ENCODE measurements at regions not wholly inside any gene's neighbourhood (a gene's known extent, or its start where the extent isn't known, plus 50 kb on each side); places are given as distances from the start of the nearest gene placed in this dataset.
"Not testable (repeated sequence)": the region's sequence is repeated elsewhere in the genome, so short reads cannot be mapped to it uniquely, and the experiment has no call there.

GRCh38 chr4:167906851-167907250 lies 185.5 kb upstream of the ANXA10 start:
- Mint-ChIP-seq H3K4me3 (ENCODE audit: unreplicated experiment) (no peak overlapping the region), H3K9me3 (ENCODE audit: low read depth) (peaks cover 6% of the 10 kb centered on the region), H3K36me3 (ENCODE audit: low read depth) (no peaks in the 10 kb centered on the region), H3K4me1 (ENCODE audit: low read depth) (peaks cover 4% of the 10 kb centered on the region), H3K27me3 (ENCODE audit: low read depth) (peaks cover 14% of the 10 kb centered on the region), H3K27ac (ENCODE audit: unreplicated experiment) (no peak overlapping the region)
- DNase-seq (ENCODE audit: low spot score), result no peak
- TF ChIP-seq CTCF (IDR thresholded peaks at IDR 0.05), result no peak

GRCh38 chr4:167908816-167909215 lies 183.5 kb upstream of the ANXA10 start:
- H3K4me3 Mint-ChIP-seq (ENCODE audit: unreplicated experiment), result no peak overlapping the region
- no peak for DNase-seq (ENCODE audit: low spot score)
- H3K4me1 Mint-ChIP-seq (ENCODE audit: low read depth), result no peaks in the 10 kb centered on the region
- H3K9me3 Mint-ChIP-seq (ENCODE audit: low read depth), result peaks cover 6% of the 10 kb centered on the region
- no peak for TF ChIP-seq CTCF (IDR thresholded peaks at IDR 0.05)
- H3K27me3 Mint-ChIP-seq (ENCODE audit: low read depth), result peaks cover 18% of the 10 kb centered on the region
- no peak overlapping the region for H3K27ac Mint-ChIP-seq (ENCODE audit: unreplicated experiment)
- H3K36me3 Mint-ChIP-seq (ENCODE audit: low read depth), result no peaks in the 10 kb centered on the region

- H3K4me3 Mint-ChIP-seq (ENCODE audit: unreplicated experiment); H3K36me3 Mint-ChIP-seq (ENCODE audit: low read depth); H3K4me1 Mint-ChIP-seq (ENCODE audit: low read depth); H3K9me3 Mint-ChIP-seq (ENCODE audit: low read depth); H3K27ac Mint-ChIP-seq (ENCODE audit: unreplicated experiment); DNase-seq (ENCODE audit: low spot score): not testable (repeated sequence)
- H3K27me3 Mint-ChIP-seq (ENCODE audit: low read depth), result peaks cover 18% of the 10 kb centered on the region
Observed at GRCh38 chr4:167912535-167912934, 179.8 kb upstream of the ANXA10 start.

GRCh38 chr4:167918077-167918476 lies 174.3 kb upstream of the ANXA10 start:
- no peak for TF ChIP-seq CTCF (IDR thresholded peaks at IDR 0.05)
- Mint-ChIP-seq H3K27me3 (ENCODE audit: low read depth) (no peaks in the 10 kb centered on the region), H3K4me3 (ENCODE audit: unreplicated experiment) (no peak overlapping the region), H3K27ac (ENCODE audit: unreplicated experiment) (no peak overlapping the region), H3K9me3 (ENCODE audit: low read depth) (peaks cover 11% of the 10 kb centered on the region), H3K4me1 (ENCODE audit: low read depth) (no peaks in the 10 kb centered on the region), H3K36me3 (ENCODE audit: low read depth) (no peaks in the 10 kb centered on the region)
- no peak for DNase-seq (ENCODE audit: low spot score)

GRCh38 chr4:167930166-167930565 lies 162.2 kb upstream of the ANXA10 start:
- Mint-ChIP-seq H3K4me1 (ENCODE audit: low read depth) (no peaks in the 10 kb centered on the region), H3K27ac (ENCODE audit: unreplicated experiment) (no peak overlapping the region), H3K4me3 (ENCODE audit: unreplicated experiment) (no peak overlapping the region)

More at GRCh38 chr4:167930166-167930565, 162.2 kb upstream of the ANXA10 start:
- no peaks in the 10 kb centered on the region for H3K9me3 Mint-ChIP-seq (ENCODE audit: low read depth)
- no peak for TF ChIP-seq CTCF (IDR thresholded peaks at IDR 0.05)
- DNase-seq (ENCODE audit: low spot score), result no peak
- H3K36me3 Mint-ChIP-seq (ENCODE audit: low read depth), result no peaks in the 10 kb centered on the region
- H3K27me3 Mint-ChIP-seq (ENCODE audit: low read depth), result peaks cover 7% of the 10 kb centered on the region
